B cell (primary cell): ENCODE measurements at regions not wholly inside any gene's neighbourhood (a gene's known extent, or its start where the extent isn't known, plus 50 kb on each side); places are given as distances from the start of the nearest gene placed in this dataset.

ENCODE experiments used
- ATAC-seq: fragments of 200-7000 bp; cut with Tn5 transposase; one replicate; pipeline ENCODE4 v1.10.0; 2021; ENCODE audit warnings: low read depth, mild to moderate bottlenecking, moderate number of reproducible peaks, moderate library complexity
- CTCF ChIA-PET: fragments of 350-600 bp; sonication (Branson Sonifier 250); formaldehyde crosslinking; loops from one replicate; lab custom pipeline; 2021; ENCODE audit warnings: antibody characterized with exemption, inconsistent platforms; lab: Charles Lee
- POLR2A ChIA-PET: fragments of 350-600 bp; sonication (Branson Sonifier 250); formaldehyde crosslinking; loops from one replicate; lab custom pipeline; 2021; ENCODE audit warnings: antibody characterized with exemption; lab: Charles Lee
- DNase-seq: peaks from one replicate; pipeline ENCODE4 v3.0.0; 2013
- H2AFZ ChIP-seq: 2 replicates; pipeline ENCODE4 v1.6.1; 2012; ENCODE audit warnings: mild to moderate bottlenecking, low read depth, low read length; ENCODE audit not compliant: insufficient read depth, poor library complexity, severe bottlenecking
- H3K27ac ChIP-seq, 2 donors: 1 replicate in 1 of 2; 2 replicates in 1 of 2; pipeline ENCODE4 v1.5.1; 2012 to 2013; ENCODE audit warnings: low read length in 2 of 2, mild to moderate bottlenecking in 2 of 2, moderate library complexity in 1 of 2
- H3K27me3 ChIP-seq, 4 experiments: fragments of 200-600 bp in 1 of 4; sonication (generic) in 1 of 4; replicated peaks in 1 of 4; 1 replicate in 2 of 4; 2 replicates in 2 of 4; pipeline versions ENCODE4 v1.6.1 to v1.7.0; 2013 to 2016; ENCODE audit warnings: low read length in 3 of 4, mild to moderate bottlenecking in 2 of 4, mixed read lengths in 1 of 4, moderate library complexity in 1 of 4; ENCODE audit not compliant: insufficient read depth in 4 of 4, control insufficient read depth in 3 of 4; ENCODE audit errors: control extremely low read depth in 1 of 4
- H3K36me3 ChIP-seq, 2 experiments: replicated peaks in 1 of 2; 1 replicate in 1 of 2; 2 replicates in 1 of 2; pipeline versions ENCODE4 v1.6.1 to v1.7.1; 2013; ENCODE audit warnings: low read length in 1 of 2; ENCODE audit not compliant: insufficient read depth in 2 of 2, control insufficient read depth in 1 of 2; ENCODE audit errors: control extremely low read depth in 1 of 2, extremely low read depth in 1 of 2
- H3K4me1 ChIP-seq, 2 donors: fragments of 200-600 bp in 1 of 2; sonication (generic) in 1 of 2; 1 replicate in 1 of 2; 2 replicates in 1 of 2; pipeline versions ENCODE4 v1.5.1 to v1.6.1; 2013 to 2017; ENCODE audit warnings: low read length in 2 of 2; ENCODE audit not compliant: control insufficient read depth in 2 of 2, insufficient read depth in 2 of 2
- H3K4me2 ChIP-seq: replicated peaks from 2 replicates; pipeline ENCODE3; 2012; ENCODE audit warnings: mild to moderate bottlenecking, low read depth, low read length; ENCODE audit not compliant: poor library complexity, severe bottlenecking
- H3K4me3 ChIP-seq, 5 experiments: fragments of 200-600 bp in 1 of 5; sonication (generic) in 1 of 5; 1 replicate in 3 of 5; 2 replicates in 2 of 5; pipeline versions ENCODE4 v1.5.1 to v1.7.0; 2011 to 2016; ENCODE audit warnings: low read length in 4 of 5, mild to moderate bottlenecking in 4 of 5, low read depth in 2 of 5, control low read depth in 1 of 5, moderate library complexity in 1 of 5; ENCODE audit not compliant: insufficient read depth in 1 of 5; ENCODE audit errors: control extremely low read depth in 1 of 5, extremely low read depth in 1 of 5
- H3K79me2 ChIP-seq: fragments of 200-600 bp; sonication (generic); one replicate; pipeline ENCODE4 v1.6.0; 2016; ENCODE audit warnings: low read length; ENCODE audit not compliant: control insufficient read depth, insufficient read depth
- H3K9ac ChIP-seq: fragments of 200-600 bp; sonication (generic); 2 replicates; pipeline ENCODE4 v1.6.1; 2017; ENCODE audit warnings: mild to moderate bottlenecking, low read length, moderate library complexity
- H3K9me3 ChIP-seq, 3 donors: one replicate each; pipeline versions ENCODE4 v1.6.1 to v1.7.1; 2013; ENCODE audit warnings: low read length in 2 of 3; ENCODE audit not compliant: control insufficient read depth in 2 of 3, insufficient read depth in 1 of 3; ENCODE audit errors: control extremely low read depth in 1 of 3
- H4K20me1 ChIP-seq: 2 replicates; pipeline ENCODE4 v1.6.0; 2012; ENCODE audit warnings: mild to moderate bottlenecking, low read length; ENCODE audit not compliant: insufficient read depth, control insufficient read depth, poor library complexity, severe bottlenecking
- H3K27ac Mint-ChIP-seq: one replicate; pipeline ENCODE4 v1.8.0; 2021; ENCODE audit warnings: mixed read lengths
- H3K27me3 Mint-ChIP-seq: one replicate; pipeline ENCODE4 v1.8.0; 2021; ENCODE audit warnings: mixed read lengths
- H3K4me1 Mint-ChIP-seq: one replicate; pipeline ENCODE4 v1.8.0; 2021; ENCODE audit warnings: mixed read lengths
- H3K4me3 Mint-ChIP-seq: one replicate; pipeline ENCODE4 v1.8.0; 2021; ENCODE audit warnings: mixed read lengths
- H3K9me3 Mint-ChIP-seq: one replicate; pipeline ENCODE4 v1.8.0; 2022; ENCODE audit warnings: mixed read lengths; ENCODE audit not compliant: insufficient read depth
- CTCF ChIP-seq: fragments of 200-600 bp; IDR thresholded peaks from one replicate; pipeline ENCODE4 v1.8.0; 2022; ENCODE audit warnings: antibody characterized with exemption, mild to moderate bottlenecking
- EZH2 ChIP-seq: IDR thresholded peaks from 2 replicates; pipeline ENCODE4 v1.6.1; 2012; ENCODE audit warnings: borderline replicate concordance, low read depth, mild to moderate bottlenecking, moderate library complexity, low read length; ENCODE audit not compliant: insufficient read depth, poor library complexity, severe bottlenecking
- WGBS: methylation state at CpG from one replicate; pipeline ENCODE4 v1.1.5; 2013; ENCODE audit warnings: missing lambda C conversion rate; ENCODE audit not compliant: insufficient coverage; 5-methylcytosine and 5-hydroxymethylcytosine counted together
- intact Hi-C: fragments of 100-400 bp; cut with micrococcal nuclease; formaldehyde crosslinking; loops from one replicate; pipeline ENCODE4 v1.10.0; 2022

DNA sequence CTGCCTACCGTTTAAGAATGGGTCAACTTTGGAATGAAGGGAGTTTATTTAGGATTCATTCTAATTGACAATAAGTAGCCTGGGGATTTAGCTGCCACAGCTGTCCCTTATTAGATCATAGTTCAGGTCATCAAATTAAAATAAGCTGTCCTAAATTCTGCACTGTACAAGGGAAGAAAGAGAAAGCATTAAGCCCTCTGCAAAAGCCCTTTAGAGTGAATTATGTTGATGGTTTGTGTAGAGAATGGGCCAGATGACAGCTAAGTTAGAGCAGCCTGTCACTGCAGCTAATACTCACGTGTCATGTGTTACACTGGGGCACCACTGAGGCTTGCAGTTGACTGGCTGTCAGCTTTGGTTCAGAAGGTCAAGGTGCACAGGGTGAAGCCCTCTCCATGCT, 737.1 kb upstream of the SLC10A2 start:
- no peak overlapping the region for H3K27ac Mint-ChIP-seq
- H3K4me1 Mint-ChIP-seq: no peaks in the 10 kb centered on the region
- TF ChIP-seq EZH2 (no peak), CTCF (no peak)
- H3K27me3 ChIP-seq: no peaks in the 10 kb centered on the region
- ChIA-PET CTCF (no interaction called here), POLR2A (no interaction called here)
- H3K36me3 ChIP-seq: no peaks in the 10 kb centered on the region
- no peaks in the 10 kb centered on the region for H3K27me3 Mint-ChIP-seq
- no peak overlapping the region for H3K27ac ChIP-seq
- no peaks in the 10 kb centered on the region for H4K20me1 ChIP-seq
- intact Hi-C loops: no loop called here
- H3K9me3 Mint-ChIP-seq: no peaks in the 10 kb centered on the region
- 56% methylated on average over 1 of the region's 2 CpGs for WGBS
- no peak overlapping the region for H3K4me3 Mint-ChIP-seq
- no peaks in the 10 kb centered on the region for H3K4me1 ChIP-seq
- H3K9ac ChIP-seq: no peak overlapping the region
- H2AFZ ChIP-seq: no peak overlapping the region
- ATAC-seq (no peak), DNase-seq (no peak)
- no peak overlapping the region for H3K4me3 ChIP-seq
- no peaks in the 10 kb centered on the region for H3K79me2 ChIP-seq
- H3K9me3 ChIP-seq: peaks cover 0 to 1% (median 0%) of the 10 kb centered on the region in 3 donors
- H3K4me2 ChIP-seq: no peak overlapping the region

DNA sequence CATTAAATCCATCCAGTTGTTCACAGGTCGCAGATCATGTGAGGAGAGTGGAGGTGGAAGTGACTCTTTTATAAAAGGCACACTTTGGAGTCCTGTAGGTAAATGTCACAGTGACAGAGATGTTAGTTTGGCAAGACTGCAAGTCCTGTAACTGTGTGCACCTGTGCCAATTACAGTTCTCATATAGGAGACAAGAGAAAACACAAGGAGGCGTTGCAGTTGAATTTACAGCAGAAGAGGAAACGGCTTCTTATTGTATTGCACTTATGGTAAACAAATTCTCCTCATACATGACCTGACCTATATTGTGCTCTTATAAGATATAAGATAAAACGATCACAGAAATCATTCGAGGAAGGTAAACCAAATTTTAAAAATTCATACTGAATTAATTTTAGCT, 732.8 kb upstream of the SLC10A2 start:
- H2AFZ ChIP-seq: no peak overlapping the region
- WGBS: no CpG with 5 or more reads among the region's 5 CpGs

More for the DNA sequence above, 732.8 kb upstream of the SLC10A2 start:
- Histone ChIP-seq H3K4me2 (no peak overlapping the region), H3K4me1 (no peaks in the 10 kb centered on the region), H4K20me1 (no peaks in the 10 kb centered on the region), H3K27ac (no peak overlapping the region), H3K27me3 (no peaks in the 10 kb centered on the region), H3K9ac (no peak overlapping the region), H3K9me3 (no peaks in the 10 kb centered on the region), H3K4me3 (no peak overlapping the region), H3K36me3 (no peaks in the 10 kb centered on the region), H3K79me2 (no peaks in the 10 kb centered on the region)
- ChIA-PET CTCF (no interaction called here), POLR2A (no interaction called here)
- no peak for DNase-seq
- H3K4me3 Mint-ChIP-seq: no peak overlapping the region
- H3K27me3 Mint-ChIP-seq: no peaks in the 10 kb centered on the region
- H3K27ac Mint-ChIP-seq: no peak overlapping the region
- no peaks in the 10 kb centered on the region for H3K9me3 Mint-ChIP-seq
- no peaks in the 10 kb centered on the region for H3K4me1 Mint-ChIP-seq
- ATAC-seq: no peak
- no peak for TF ChIP-seq CTCF
- TF ChIP-seq EZH2: no peak
- intact Hi-C loops: no loop called here
